Panc1 (cell line): ENCODE measurements at regions not wholly inside any gene's neighbourhood (a gene's known extent, or its start where the extent isn't known, plus 50 kb on each side); places are given as distances from the start of the nearest gene placed in this dataset.

ENCODE experiments used
- ATAC-seq: fragments of 200-7000 bp; cut with Tn5 transposase; 2 replicates; pipeline ENCODE4 v1.9.1; 2020; ENCODE audit warnings: mild to moderate bottlenecking, moderate library complexity
- BruUV-seq: library from RNA; stranded (reverse); fragments of 400-500 nt; replicated peaks from 2 replicates; lab custom pipeline; 2021; lab: Mats Ljungman, UMichigan
- CTCF ChIA-PET: fragments of 300-600 bp; sonication (Branson Sonifier 250); formaldehyde crosslinking; loops from one replicate; lab custom pipeline; 2022; ENCODE audit warnings: antibody characterized with exemption; lab: Charles Lee
- POLR2A ChIA-PET: fragments of 300-600 bp; sonication (Branson Sonifier 250); formaldehyde crosslinking; loops from one replicate; lab custom pipeline; 2022; ENCODE audit warnings: antibody characterized with exemption; lab: Charles Lee
- DNase-seq: peaks from one replicate; pipeline ENCODE4 v3.0.0-alpha.2; 2010; ENCODE audit warnings: low read depth, low spot score
- H3K27ac ChIP-seq: 2 replicates; pipeline ENCODE4 v1.5.1; 2011; ENCODE audit warnings: mild to moderate bottlenecking, low read length, inconsistent platforms
- H3K27me3 ChIP-seq: fragments of 200-500 bp; sonication (Bioruptor generic); 2 replicates; pipeline ENCODE4 v1.6.0; 2014; ENCODE audit warnings: low read length, inconsistent platforms; ENCODE audit not compliant: control insufficient read depth, insufficient read depth
- H3K36me3 ChIP-seq: fragments of 200-500 bp; sonication (Bioruptor generic); 2 replicates; pipeline ENCODE4 v1.5.1; 2014; ENCODE audit warnings: inconsistent platforms, mild to moderate bottlenecking, low read length, moderate library complexity; ENCODE audit not compliant: control insufficient read depth, insufficient read depth
- H3K4me1 ChIP-seq: 2 replicates; pipeline ENCODE4 v1.5.1; 2011; ENCODE audit warnings: inconsistent platforms, mild to moderate bottlenecking, low read length, moderate library complexity; ENCODE audit not compliant: control insufficient read depth, insufficient read depth
- H3K4me3 ChIP-seq, 2 experiments: 2 replicates each; pipeline ENCODE4 v1.5.1; 2011 to 2012; ENCODE audit warnings: low read depth in 2 of 2, low read length in 2 of 2, mild to moderate bottlenecking in 2 of 2, inconsistent platforms in 1 of 2, moderate library complexity in 1 of 2
- H3K9me3 ChIP-seq: fragments of 200-500 bp; sonication (Bioruptor generic); 2 replicates; pipeline ENCODE4 v1.5.1; 2014; ENCODE audit warnings: low read depth, mild to moderate bottlenecking, inconsistent platforms, low read length, moderate library complexity; ENCODE audit not compliant: control insufficient read depth, insufficient read depth
- POLR2AphosphoS5 ChIP-seq: IDR thresholded peaks from 2 replicates; pipeline ENCODE4 v1.6.1; 2012; ENCODE audit warnings: mild to moderate bottlenecking, low read depth, low read length, moderate library complexity
- SIN3A ChIP-seq: IDR thresholded peaks from 2 replicates; pipeline ENCODE4 v1.6.1; 2012; ENCODE audit warnings: low read depth, mild to moderate bottlenecking, low read length, moderate library complexity, borderline replicate concordance; ENCODE audit not compliant: insufficient read depth
- TCF7L2 ChIP-seq: IDR thresholded peaks from 2 replicates; pipeline ENCODE4 v1.6.1; 2011; ENCODE audit warnings: mild to moderate bottlenecking, low read depth, low read length, inconsistent platforms
- in situ Hi-C: cut with HindIII; loops from 2 replicates; pipeline ENCODE4 v1.10.0; 2016; ENCODE audit warnings: low sequenced_read_pairs, low pct_unique_long_range_greater_than_20kb
- intact Hi-C: fragments of 100-400 bp; cut with micrococcal nuclease; formaldehyde crosslinking; loops from one replicate; pipeline ENCODE4 v1.10.0; 2022; ENCODE audit not compliant: unreplicated experiment
- TF ChIP-seq, protein P1 (sequence below), 2 experiments: IDR thresholded peaks; 2 replicates each; pipeline ENCODE4 v1.6.1; 2011 to 2012; ENCODE audit warnings: low read depth in 2 of 2, control low read depth in 1 of 2, low read length in 1 of 2, mild to moderate bottlenecking in 1 of 2, moderate library complexity in 1 of 2; ENCODE audit not compliant: insufficient read depth in 1 of 2
- TF ChIP-seq, protein P2 (sequence below): fragments of 450-650 bp; IDR thresholded peaks from 2 replicates; pipeline ENCODE4 v1.5.1; 2017; ENCODE audit warnings: mild to moderate bottlenecking

GRCh38 chr4:4772534-4772933, 86.9 kb upstream of the MSX1 start:
- ChIA-PET POLR2A (interaction anchor here (0.7 kb wide), 1 partner anchor 1106 kb away, joined by 3 read pairs; no protein-coding TSS in a partner anchor), CTCF (no interaction called here)
- H3K27ac ChIP-seq: no peak overlapping the region
- H3K36me3 ChIP-seq: no peaks in the 10 kb centered on the region
- no peaks in the 10 kb centered on the region for H3K4me1 ChIP-seq
- TF ChIP-seq, protein P1, sequence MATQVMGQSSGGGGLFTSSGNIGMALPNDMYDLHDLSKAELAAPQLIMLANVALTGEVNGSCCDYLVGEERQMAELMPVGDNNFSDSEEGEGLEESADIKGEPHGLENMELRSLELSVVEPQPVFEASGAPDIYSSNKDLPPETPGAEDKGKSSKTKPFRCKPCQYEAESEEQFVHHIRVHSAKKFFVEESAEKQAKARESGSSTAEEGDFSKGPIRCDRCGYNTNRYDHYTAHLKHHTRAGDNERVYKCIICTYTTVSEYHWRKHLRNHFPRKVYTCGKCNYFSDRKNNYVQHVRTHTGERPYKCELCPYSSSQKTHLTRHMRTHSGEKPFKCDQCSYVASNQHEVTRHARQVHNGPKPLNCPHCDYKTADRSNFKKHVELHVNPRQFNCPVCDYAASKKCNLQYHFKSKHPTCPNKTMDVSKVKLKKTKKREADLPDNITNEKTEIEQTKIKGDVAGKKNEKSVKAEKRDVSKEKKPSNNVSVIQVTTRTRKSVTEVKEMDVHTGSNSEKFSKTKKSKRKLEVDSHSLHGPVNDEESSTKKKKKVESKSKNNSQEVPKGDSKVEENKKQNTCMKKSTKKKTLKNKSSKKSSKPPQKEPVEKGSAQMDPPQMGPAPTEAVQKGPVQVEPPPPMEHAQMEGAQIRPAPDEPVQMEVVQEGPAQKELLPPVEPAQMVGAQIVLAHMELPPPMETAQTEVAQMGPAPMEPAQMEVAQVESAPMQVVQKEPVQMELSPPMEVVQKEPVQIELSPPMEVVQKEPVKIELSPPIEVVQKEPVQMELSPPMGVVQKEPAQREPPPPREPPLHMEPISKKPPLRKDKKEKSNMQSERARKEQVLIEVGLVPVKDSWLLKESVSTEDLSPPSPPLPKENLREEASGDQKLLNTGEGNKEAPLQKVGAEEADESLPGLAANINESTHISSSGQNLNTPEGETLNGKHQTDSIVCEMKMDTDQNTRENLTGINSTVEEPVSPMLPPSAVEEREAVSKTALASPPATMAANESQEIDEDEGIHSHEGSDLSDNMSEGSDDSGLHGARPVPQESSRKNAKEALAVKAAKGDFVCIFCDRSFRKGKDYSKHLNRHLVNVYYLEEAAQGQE (IDR thresholded peaks at IDR 0.05; ENCODE audit: insufficient read depth in 1 of 2, low read depth in 2 of 2, low read length in 1 of 2): no peak
- no peak for TF ChIP-seq SIN3A
- no peak for TF ChIP-seq POLR2AphosphoS5
- TF ChIP-seq, protein P2, sequence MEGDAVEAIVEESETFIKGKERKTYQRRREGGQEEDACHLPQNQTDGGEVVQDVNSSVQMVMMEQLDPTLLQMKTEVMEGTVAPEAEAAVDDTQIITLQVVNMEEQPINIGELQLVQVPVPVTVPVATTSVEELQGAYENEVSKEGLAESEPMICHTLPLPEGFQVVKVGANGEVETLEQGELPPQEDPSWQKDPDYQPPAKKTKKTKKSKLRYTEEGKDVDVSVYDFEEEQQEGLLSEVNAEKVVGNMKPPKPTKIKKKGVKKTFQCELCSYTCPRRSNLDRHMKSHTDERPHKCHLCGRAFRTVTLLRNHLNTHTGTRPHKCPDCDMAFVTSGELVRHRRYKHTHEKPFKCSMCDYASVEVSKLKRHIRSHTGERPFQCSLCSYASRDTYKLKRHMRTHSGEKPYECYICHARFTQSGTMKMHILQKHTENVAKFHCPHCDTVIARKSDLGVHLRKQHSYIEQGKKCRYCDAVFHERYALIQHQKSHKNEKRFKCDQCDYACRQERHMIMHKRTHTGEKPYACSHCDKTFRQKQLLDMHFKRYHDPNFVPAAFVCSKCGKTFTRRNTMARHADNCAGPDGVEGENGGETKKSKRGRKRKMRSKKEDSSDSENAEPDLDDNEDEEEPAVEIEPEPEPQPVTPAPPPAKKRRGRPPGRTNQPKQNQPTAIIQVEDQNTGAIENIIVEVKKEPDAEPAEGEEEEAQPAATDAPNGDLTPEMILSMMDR: no peak
- no peak for TF ChIP-seq TCF7L2
- in situ Hi-C loops (no loop called here), intact Hi-C loops (no loop called here)
- DNase-seq (no peak), ATAC-seq (no peak)
- no peak overlapping the region for H3K4me3 ChIP-seq
- no TSS peak for BruUV-seq
- H3K9me3 ChIP-seq: no peaks in the 10 kb centered on the region
- H3K27me3 ChIP-seq: no peaks in the 10 kb centered on the region

DNA sequence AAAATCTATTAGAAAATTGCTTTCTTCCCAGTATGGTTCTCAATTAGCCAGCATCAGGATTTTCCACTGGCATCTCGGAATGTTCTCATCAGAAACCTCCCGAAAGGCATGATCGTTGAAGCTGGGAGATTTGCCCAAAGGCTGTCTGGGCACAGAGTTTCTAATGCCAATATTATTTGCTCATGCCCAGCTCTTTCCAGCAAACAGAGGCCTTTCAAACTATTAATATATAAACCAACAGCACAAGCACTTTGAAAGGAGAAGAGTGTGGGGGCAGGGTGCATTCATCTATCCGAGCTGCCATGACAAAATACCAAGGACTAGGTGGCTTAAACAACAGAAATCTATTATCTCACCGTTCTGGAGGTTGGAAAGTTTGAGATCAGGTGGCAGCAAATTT, 88.3 kb upstream of the MSX1 start:
- intact Hi-C loops: no loop called here
- no peaks in the 10 kb centered on the region for H3K36me3 ChIP-seq
- ATAC-seq (no peak), DNase-seq (no peak)
- in situ Hi-C loops: no loop called here
- TF ChIP-seq, protein P1 (IDR thresholded peaks at IDR 0.05; ENCODE audit: insufficient read depth in 1 of 2, low read depth in 2 of 2, low read length in 1 of 2): no peak
- TF ChIP-seq POLR2AphosphoS5: no peak
- no peak overlapping the region for H3K4me3 ChIP-seq
- CTCF ChIA-PET: interaction anchor here (0.6 kb wide), 1 partner anchor 14 kb away, joined by 3 read pairs; no protein-coding TSS in a partner anchor
- no TSS peak for BruUV-seq
- H3K27ac ChIP-seq: no peak overlapping the region
- H3K27me3 ChIP-seq: no peaks in the 10 kb centered on the region
- POLR2A ChIA-PET: interaction anchor here (0.5 kb wide), 1 partner anchor 272 kb away, joined by 3 read pairs; no protein-coding TSS in a partner anchor
- no peaks in the 10 kb centered on the region for H3K9me3 ChIP-seq
- no peaks in the 10 kb centered on the region for H3K4me1 ChIP-seq
